Esophagus squamous epithelium (tissue), 4 donors: ENCODE measurements at regions not wholly inside any gene's neighbourhood (a gene's known extent, or its start where the extent isn't known, plus 50 kb on each side); places are given as distances from the start of the nearest gene placed in this dataset.

Experiments
- CTCF ChIP-seq, 6 experiments: fragments of 450-650 bp in 4 of 6; fragments of 200-600 bp in 2 of 6; sonication (generic) in 2 of 6; IDR thresholded peaks; one replicate each; pipeline ENCODE4 v1.5.1; 2016 to 2019; ENCODE audit warnings: antibody characterized with exemption in 6 of 6, mild to moderate bottlenecking in 4 of 6, moderate library complexity in 4 of 6
- POLR2A ChIP-seq, 4 donors: fragments of 450-650 bp; IDR thresholded peaks; one replicate each; pipeline ENCODE4 v1.6.1; 2017; ENCODE audit warnings: antibody characterized with exemption in 4 of 4, mild to moderate bottlenecking in 4 of 4, moderate library complexity in 3 of 4

- no peak for TF ChIP-seq CTCF (IDR thresholded peaks at IDR 0.05)
- no peak for TF ChIP-seq POLR2A (IDR thresholded peaks at IDR 0.05)
These were observed 387.6 kb upstream of the MAF start for GRCh38 chr16:79988089-79988488.
